HG03432 (cell line): ENCODE measurements at regions not wholly inside any gene's neighbourhood (a gene's known extent, or its start where the extent isn't known, plus 50 kb on each side); places are given as distances from the start of the nearest gene placed in this dataset.

Experiments
- ATAC-seq: cut with Tn5 transposase; IDR thresholded peaks from one replicate; pipeline ENCODE4 v1.9.1; 2021; ENCODE audit warnings: mild to moderate bottlenecking, moderate library complexity; ENCODE audit not compliant: unreplicated experiment

DNA sequence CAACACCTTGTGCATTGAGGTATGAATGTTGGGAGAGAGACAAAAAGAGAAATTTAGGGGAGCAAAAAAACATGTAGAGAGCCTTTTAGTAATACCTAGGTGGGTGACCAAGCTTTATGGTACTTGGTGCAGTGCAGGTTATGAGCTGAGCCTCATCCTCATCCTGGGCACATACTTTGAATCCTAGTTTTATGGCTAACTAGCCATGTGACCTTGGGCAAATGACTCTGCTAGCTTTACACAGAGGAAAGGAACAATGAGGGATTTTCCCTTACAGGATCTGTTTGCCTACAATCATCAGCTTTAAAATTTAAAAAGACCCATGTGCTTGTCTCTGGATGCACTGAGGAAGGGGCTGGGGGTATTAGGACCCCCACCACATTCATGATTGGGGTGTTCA lies 187.8 kb upstream of the ISX start:
- ATAC-seq: no peak

DNA sequence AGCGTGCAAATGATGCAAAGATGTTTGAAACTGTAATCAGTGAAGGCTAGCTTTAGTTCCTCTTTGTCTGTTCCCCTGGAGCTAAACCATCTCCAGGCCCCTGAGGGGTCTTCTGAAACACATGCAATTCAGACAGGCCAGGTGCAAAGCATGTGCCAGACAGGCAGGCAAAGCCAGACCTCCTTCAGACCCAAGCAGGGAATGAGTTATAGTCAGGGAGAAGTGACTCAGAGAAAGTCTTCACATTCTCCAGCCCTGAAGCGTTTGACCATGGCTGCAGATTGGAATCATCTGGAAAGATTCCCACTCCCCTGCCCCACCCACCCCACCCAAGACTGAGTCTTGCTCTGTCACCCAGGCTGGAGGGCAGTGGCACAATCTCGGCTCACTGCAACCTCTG lies 187.0 kb upstream of the ISX start:
- no peak for ATAC-seq

DNA sequence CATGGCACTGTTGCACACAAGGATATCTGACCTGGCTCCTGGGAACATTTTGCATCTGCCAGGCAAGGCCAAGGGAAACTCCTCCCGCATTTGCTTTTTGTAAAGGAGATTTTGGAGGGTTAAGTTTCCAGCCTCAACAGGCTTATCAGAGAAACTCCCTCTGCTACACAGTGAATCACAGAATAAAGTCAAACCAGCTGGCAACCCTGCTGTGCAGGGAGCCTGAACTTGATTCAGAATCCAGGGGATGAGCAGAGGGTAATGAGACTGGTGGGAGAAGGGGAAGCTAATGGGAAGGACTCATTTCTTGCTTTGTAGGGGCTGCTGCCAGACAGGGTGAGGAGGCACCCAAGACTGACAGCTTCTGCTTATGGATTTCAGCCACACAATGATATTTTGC lies 185.3 kb upstream of the ISX start:
- ATAC-seq: no peak

DNA sequence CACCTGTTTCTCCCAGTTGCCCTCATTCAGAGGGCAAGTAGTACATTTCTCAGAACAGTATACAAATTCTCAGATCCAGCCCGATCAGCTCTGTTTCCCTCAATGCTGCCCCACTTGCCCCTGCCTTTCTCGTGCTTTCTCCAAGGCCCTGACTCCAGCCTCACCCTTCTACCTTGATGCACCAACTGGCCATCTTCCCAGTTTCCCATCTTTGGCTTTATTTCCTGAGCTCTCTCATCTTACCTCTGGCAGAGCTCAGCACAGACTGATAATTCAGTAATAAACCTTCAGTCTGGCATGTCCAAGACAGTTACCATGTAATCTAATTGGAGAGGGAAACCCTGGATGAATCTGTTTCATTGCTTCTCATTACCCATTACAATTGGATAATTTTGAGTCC lies 184.5 kb upstream of the ISX start:
- ATAC-seq: no peak

DNA sequence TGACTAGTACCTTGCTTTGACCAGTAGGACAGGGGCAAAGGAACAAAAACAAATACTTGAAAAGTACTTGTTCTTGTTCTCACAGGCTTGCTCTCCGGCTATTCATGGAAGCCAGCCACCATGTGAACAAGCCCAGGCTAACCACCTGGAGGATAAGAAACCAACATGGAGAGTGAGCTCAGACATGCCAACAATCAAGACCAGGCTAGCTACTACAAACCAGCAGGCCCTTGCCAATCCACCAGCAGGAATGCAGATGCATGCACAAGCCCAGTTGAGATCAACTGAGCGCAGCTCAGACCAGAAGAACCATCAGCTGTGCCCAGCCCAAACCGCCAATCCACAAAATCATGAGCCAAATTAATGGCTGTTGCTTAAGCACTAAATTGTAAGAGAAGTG lies 180.1 kb upstream of the ISX start:
- no peak for ATAC-seq

GRCh38 chr22:34886391-34886790 lies 179.6 kb upstream of the ISX start:
- no peak for ATAC-seq

DNA sequence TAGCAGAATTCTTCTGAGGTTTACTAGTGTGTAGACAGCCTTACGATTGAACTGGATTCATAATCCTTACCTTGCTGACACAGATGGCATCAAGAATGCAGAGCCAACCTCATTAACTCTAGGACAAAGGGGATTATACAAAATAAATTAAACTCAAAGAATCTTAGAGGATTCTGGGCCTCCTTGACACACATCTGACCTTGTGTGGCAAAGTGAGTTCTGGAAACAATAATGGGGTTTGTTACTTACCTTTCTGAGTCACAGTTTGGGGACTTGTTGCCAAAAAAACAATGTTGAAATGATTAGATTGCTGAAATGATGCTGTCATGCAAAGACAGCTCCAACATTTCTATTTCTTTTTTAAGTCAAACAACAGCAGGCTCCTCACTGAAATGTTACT lies 179.1 kb upstream of the ISX start:
- ATAC-seq: no peak

DNA sequence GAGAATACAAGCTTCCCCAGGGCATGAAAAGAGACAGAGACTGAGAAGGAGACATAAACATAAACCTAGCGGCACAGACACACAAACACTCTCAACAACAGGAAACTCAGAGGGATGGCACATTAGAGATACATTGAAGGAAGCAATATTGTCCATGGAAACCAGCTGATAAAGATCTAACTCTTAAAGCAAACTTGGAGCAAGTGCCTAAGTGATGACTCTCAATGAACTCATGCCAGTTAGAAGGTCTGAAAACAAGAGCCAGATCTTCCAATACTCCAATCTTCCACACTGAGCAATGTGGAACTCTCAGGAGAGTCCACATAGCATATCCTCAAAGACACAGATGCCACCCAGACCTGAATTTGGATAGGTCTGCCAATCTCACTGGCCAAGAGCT lies 168.8 kb upstream of the ISX start:
- no peak for ATAC-seq

GRCh38 chr22:34902335-34902734 lies 163.6 kb upstream of the ISX start:
- ATAC-seq: no peak

GRCh38 chr22:34903416-34903815 lies 162.5 kb upstream of the ISX start:
- no peak for ATAC-seq

DNA sequence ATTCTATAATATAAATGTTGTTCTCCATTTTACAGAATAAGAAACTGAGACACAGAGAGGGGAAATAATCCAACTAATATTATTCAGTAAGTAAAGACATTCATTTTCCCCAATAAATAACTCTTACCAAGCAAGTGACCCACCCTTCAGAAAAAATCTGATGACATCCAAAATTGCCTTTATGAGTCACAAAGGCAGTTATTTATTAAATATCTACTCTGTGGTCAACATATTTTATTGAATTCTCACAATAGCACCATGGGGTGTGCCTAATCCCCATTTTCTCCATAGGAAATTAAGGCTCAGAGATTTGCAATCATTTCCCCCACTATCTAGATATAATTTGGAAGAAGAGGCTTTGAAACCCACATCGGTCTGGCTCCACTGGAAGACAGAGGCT lies 161.5 kb upstream of the ISX start:
- no peak for ATAC-seq

DNA sequence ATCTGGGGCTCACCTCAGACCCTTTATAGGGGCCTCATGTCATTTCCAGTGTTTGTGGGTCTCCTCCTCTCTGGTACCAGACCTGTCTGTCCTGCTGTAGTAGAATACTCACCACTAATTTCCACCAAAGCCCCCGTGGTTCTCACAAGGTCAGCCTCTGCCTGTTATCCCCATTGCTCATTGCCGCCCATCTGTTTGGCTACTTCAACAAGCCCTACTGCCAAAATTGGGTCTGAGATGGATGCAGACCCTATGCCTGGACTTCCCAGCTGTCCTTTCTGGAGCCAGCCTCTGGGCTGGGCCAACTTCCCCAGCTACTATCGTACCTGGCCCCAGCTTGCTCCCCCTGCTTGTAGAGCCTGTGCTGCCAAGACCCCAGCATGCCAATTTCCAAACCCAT lies 152.1 kb upstream of the ISX start:
- no peak for ATAC-seq

DNA sequence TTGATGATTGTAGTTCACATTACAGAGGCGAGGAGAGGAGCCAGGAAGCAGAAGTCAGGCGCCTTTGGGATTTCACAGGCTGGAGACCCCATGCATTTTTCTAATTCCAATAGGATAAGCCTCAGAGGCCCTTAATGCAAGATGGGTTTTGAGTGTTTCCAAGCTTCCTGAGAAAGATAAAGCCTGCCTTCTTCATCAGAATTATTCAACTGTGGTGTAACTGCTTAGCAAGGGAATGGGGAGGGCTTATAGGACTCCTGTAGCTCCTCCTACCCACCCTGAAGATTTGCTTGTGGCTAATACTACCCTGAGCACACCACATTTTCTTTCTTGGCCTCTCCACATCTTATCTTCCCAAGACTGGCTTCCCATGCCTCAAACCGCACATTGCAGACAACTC lies 151.1 kb upstream of the ISX start:
- no peak for ATAC-seq

GRCh38 chr22:34917239-34917638 lies 148.7 kb upstream of the ISX start:
- ATAC-seq: no peak

GRCh38 chr22:34931026-34931425 lies 134.9 kb upstream of the ISX start:
- no peak for ATAC-seq

DNA sequence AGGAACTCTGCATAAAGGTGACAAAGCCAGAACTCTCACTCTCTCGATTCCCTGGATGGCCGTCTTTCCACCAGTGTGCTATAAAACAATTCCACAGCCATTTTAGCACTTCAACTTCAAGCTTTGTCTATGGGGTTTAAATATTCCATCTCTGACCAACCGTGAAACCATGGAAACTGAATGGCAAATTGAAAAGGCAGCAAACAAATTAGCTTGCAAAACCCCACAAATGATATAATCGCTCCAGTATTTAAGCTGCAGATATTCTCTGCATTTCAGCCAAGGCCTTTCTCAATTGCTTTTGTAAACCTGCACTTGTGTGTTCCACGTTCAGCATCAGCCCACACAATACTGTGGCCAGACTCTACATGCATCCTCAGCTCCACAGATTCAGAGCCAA lies 131.7 kb upstream of the ISX start:
- ATAC-seq: no peak

DNA sequence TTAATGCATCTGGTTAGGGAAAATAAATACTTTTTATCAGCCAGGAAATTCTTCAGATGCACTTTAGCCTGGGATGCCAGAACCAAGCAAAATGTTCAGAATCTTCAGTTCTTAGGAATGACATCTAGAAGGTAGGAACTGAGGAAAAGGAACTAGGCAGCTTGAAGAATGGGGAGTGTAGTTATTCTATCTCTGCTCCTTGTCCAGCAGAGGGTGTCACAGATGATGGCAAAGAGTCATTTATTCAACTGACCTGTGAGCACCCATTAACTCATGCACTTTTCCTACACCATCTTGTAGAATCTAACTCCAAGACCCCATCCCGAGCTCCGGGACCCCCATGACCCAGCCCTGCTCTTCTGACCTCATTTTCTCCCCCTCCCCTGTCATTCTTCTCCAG lies 122.1 kb upstream of the ISX start:
- no peak for ATAC-seq

DNA sequence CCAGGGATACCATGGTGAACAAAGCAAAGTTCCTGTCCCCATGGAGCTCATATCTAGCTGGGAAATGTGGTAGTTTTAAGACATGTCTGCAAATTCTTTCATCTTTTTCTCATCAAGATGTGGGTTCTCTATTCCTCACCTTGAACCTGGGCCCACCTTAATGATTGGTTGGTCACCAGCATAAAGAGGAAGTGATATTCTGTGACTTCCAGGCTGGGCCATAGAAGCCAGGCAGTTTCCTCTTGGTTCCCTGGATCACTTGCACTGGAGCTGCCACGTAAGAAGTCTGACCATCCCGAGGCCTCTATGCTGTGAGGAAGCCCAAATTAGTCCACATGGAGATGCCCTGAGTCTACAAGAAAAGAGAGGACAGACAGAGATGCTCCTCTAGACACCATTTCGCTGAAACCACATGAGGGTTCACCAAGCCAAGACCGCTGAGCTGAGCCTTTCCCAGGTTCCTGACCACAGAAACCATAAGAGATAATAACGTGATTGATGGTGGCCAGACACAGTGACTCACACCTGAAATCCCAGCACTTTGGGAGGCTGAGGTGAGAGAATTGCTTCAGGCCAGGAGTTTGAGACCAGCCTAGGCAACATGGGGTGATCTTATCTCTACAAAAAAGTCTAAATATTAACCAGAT lies 119.5 kb upstream of the ISX start:
- ATAC-seq: no peak

DNA sequence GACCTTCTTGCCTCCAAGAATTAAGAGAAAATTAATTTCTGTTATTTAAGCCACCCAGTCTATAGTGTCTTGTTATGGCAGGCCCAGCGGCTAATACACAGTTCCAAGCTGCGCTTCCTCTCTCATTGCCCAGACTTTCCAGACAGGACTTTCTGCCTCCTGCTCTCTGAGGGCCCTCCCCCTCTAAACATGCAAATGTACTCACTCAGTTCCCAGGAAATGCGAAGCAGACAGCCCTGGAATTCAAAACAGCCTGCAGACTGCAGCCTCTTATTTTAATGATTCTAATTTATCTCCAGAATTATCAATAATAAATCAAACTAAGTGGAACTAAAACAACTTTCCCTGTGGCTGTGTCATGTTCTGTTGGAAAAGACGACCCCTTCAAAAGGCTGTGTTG lies 115.5 kb upstream of the ISX start:
- no peak for ATAC-seq

GRCh38 chr22:34951212-34951611 lies 114.7 kb upstream of the ISX start:
- no peak for ATAC-seq

DNA sequence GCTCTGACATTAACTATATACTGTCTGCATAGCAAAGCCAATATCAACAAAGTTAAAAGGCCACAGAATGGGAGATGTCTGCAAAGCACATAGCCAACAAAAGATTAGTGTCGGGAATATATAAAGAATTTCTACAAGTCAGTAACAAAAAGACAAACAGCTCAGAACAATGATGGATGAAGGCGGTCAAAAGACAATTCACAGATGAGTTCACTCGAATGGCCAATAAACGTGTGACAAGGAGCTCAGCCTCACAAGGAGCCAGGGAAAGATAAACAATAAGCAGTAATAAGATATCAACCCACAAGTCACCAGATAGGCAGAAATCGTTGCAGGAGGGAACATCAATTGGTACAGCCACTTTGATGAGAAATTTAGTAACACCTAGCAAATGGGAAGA lies 106.0 kb upstream of the ISX start:
- no peak for ATAC-seq

DNA sequence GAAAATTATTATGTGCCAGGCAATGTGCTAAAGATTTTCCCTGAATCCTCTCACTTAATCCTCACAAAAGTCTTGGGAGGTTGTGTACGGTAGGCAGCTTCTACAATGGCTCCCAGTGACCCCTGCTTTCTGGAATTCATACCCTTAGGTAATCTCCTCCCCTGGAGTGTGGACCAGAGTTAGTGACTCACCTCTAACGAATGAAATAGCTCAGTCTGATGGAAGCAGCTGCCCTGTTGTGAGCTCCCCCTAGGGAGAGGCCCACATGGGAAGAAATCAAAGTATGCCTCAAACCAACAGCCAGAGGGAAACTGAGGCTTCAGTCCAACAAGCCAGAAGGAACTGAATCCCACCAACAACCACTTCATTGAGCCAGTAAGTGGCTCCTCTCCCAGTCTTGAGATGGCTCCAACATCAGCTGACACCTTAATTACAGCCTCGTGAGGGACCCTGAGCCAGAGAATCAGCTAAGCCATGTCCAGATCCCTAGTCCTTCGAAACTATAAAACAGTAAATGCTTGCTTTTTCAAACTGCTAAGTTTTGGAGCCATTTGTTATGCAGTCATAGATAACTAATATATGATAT lies 98.9 kb upstream of the ISX start:
- no peak for ATAC-seq
